Natural killer cell (primary cell): ENCODE measurements at regions not wholly inside any gene's neighbourhood (a gene's known extent, or its start where the extent isn't known, plus 50 kb on each side); places are given as distances from the start of the nearest gene placed in this dataset.
"Not testable (repeated sequence)": the region's sequence is repeated elsewhere in the genome, so short reads cannot be mapped to it uniquely, and the experiment has no call there.

Experiments used
- ATAC-seq, 3 donors: fragments of 150-1000 bp in 2 of 3; fragments of 200-7000 bp in 1 of 3; cut with Tn5 transposase; 1 replicate in 1 of 3; 2 replicates in 2 of 3; pipeline ENCODE4 v1.10.0; 2021; ENCODE audit warnings: mild to moderate bottlenecking in 2 of 3, moderate library complexity in 2 of 3
- DNase-seq, 2 donors: peaks; one replicate each; pipeline versions ENCODE4 v3.0.0 to v3.0.0-alpha.2; 2013 to 2021; ENCODE audit warnings: mixed read lengths in 1 of 2
- H3K27ac ChIP-seq: one replicate; pipeline ENCODE4 v1.5.1; 2013; ENCODE audit warnings: mild to moderate bottlenecking, low read length
- H3K27me3 ChIP-seq: one replicate; pipeline ENCODE4 v1.6.1; 2013; ENCODE audit warnings: low read length; ENCODE audit not compliant: control insufficient read depth, insufficient read depth
- H3K36me3 ChIP-seq: one replicate; pipeline ENCODE4 v1.6.1; 2013; ENCODE audit warnings: low read length; ENCODE audit not compliant: control insufficient read depth, insufficient read depth
- H3K4me1 ChIP-seq: one replicate; pipeline ENCODE4 v1.6.1; 2013; ENCODE audit warnings: low read length; ENCODE audit not compliant: control insufficient read depth, insufficient read depth
- H3K4me3 ChIP-seq: one replicate; pipeline ENCODE4 v1.5.1; 2013; ENCODE audit warnings: low read length
- H3K9me3 ChIP-seq: one replicate; pipeline ENCODE4 v1.6.1; 2013; ENCODE audit warnings: low read length; ENCODE audit not compliant: control insufficient read depth, insufficient read depth
- H3K27ac Mint-ChIP-seq, 2 donors: one replicate each; pipeline ENCODE4 v1.8.0; 2022; ENCODE audit warnings: mild to moderate bottlenecking in 2 of 2, mixed read lengths in 2 of 2, moderate library complexity in 1 of 2
- H3K27me3 Mint-ChIP-seq, 2 donors: one replicate each; pipeline ENCODE4 v1.8.0; 2022; ENCODE audit warnings: low read depth in 2 of 2, mixed read lengths in 2 of 2
- H3K36me3 Mint-ChIP-seq: one replicate; pipeline ENCODE4 v1.8.0; 2022; ENCODE audit warnings: mixed read lengths
- H3K4me1 Mint-ChIP-seq, 2 donors: one replicate each; pipeline ENCODE4 v1.8.0; 2022; ENCODE audit warnings: mixed read lengths in 2 of 2
- H3K4me3 Mint-ChIP-seq: one replicate; pipeline ENCODE4 v1.8.0; 2022; ENCODE audit warnings: mild to moderate bottlenecking, moderate library complexity, mixed read lengths
- H3K9me3 Mint-ChIP-seq, 2 donors: one replicate each; pipeline ENCODE4 v1.8.0; 2022; ENCODE audit warnings: mixed read lengths in 2 of 2
- WGBS: methylation state at CpG from one replicate; pipeline ENCODE4 v1.1.7; 2013; ENCODE audit warnings: missing lambda C conversion rate; ENCODE audit not compliant: insufficient coverage; 5-methylcytosine and 5-hydroxymethylcytosine counted together
- intact Hi-C: fragments of 100-400 bp; cut with micrococcal nuclease; formaldehyde crosslinking; loops from one replicate; pipeline ENCODE4 v1.14.2; 2022
- TF ChIP-seq, protein P1 (sequence below): fragments of 200-600 bp; IDR thresholded peaks from one replicate; pipeline ENCODE4 v1.8.0; 2022; ENCODE audit warnings: antibody characterized with exemption

- intact Hi-C loops = no loop called here
- TF ChIP-seq, protein P1, sequence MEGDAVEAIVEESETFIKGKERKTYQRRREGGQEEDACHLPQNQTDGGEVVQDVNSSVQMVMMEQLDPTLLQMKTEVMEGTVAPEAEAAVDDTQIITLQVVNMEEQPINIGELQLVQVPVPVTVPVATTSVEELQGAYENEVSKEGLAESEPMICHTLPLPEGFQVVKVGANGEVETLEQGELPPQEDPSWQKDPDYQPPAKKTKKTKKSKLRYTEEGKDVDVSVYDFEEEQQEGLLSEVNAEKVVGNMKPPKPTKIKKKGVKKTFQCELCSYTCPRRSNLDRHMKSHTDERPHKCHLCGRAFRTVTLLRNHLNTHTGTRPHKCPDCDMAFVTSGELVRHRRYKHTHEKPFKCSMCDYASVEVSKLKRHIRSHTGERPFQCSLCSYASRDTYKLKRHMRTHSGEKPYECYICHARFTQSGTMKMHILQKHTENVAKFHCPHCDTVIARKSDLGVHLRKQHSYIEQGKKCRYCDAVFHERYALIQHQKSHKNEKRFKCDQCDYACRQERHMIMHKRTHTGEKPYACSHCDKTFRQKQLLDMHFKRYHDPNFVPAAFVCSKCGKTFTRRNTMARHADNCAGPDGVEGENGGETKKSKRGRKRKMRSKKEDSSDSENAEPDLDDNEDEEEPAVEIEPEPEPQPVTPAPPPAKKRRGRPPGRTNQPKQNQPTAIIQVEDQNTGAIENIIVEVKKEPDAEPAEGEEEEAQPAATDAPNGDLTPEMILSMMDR = no peak
- Mint-ChIP-seq H3K4me3 (no peak overlapping the region), H3K27ac (no peak overlapping the region), H3K4me1 (no peaks in the 10 kb centered on the region), H3K27me3 (no peaks in the 10 kb centered on the region), H3K9me3 (peaks cover 10 to 17% of the 10 kb centered on the region in 2 donors), H3K36me3 (peaks cover 8% of the 10 kb centered on the region)
- Histone ChIP-seq H3K36me3 (no peaks in the 10 kb centered on the region), H3K4me1 (no peaks in the 10 kb centered on the region), H3K27ac (no peak overlapping the region), H3K4me3 (no peak overlapping the region), H3K9me3 (peaks cover 12% of the 10 kb centered on the region), H3K27me3 (no peaks in the 10 kb centered on the region)
- 77% methylated on average over 3 of the region's 3 CpGs for WGBS
- ATAC-seq (no peak), DNase-seq (no peak)
Measured at GRCh38 chr4:179059396-179059795, 1617.2 kb upstream of the AGA start.

DNA sequence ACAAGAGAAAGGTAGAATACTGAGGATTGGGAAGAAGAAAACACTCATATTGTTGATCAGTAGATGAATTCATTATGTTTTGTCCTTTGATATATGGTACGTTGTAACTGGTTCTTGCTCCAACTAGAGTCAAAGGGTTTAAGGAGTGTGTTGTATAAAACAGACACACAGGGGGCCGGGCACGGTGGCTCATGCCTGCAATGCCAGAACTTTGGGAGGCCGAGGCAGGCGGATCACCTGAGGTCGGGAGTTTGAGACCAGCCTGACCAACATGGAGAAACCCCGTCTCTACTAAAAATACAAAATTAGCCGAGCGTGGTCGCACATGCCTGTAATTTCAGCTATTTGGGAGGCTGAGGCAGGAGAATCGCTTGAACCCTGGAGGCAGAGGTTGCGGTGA is 1624.0 kb upstream of the AGA start:
- intact Hi-C loops, H3K36me3 Mint-ChIP-seq, H3K4me1 ChIP-seq, DNase-seq, H3K27ac ChIP-seq, H3K4me1 Mint-ChIP-seq, H3K36me3 ChIP-seq, H3K27ac Mint-ChIP-seq, H3K27me3 Mint-ChIP-seq, H3K4me3 Mint-ChIP-seq, H3K9me3 ChIP-seq, ATAC-seq, H3K27me3 ChIP-seq, H3K4me3 ChIP-seq: not testable (repeated sequence)
- 86% methylated on average over 12 of the region's 12 CpGs for WGBS
- peaks cover 12 to 21% of the 10 kb centered on the region in 2 donors for H3K9me3 Mint-ChIP-seq

DNA sequence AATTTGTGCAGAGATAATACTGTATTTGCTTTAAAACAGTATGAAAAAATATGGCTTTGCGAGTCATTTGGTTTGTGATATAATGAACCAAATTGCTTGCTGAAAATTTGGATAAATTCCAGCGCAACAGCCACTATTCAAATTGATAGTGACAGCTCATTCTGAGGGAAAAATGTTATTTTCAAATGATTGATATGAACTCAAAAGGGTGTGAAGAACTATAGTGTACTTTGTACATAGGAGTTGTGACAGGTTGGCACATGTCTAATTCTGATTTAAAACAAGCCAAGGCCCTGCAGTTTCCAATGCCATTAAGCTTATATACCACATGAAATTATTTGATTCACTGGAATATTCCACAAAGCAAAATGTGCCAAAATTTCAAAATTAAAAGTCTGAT is 1628.9 kb upstream of the AGA start:
- no peak overlapping the region for H3K27ac Mint-ChIP-seq
- 88% methylated on average over 2 of the region's 2 CpGs for WGBS
- Histone ChIP-seq H3K9me3 (no peaks in the 10 kb centered on the region), H3K4me3 (no peak overlapping the region), H3K36me3 (no peaks in the 10 kb centered on the region), H3K27me3 (no peaks in the 10 kb centered on the region), H3K4me1 (no peaks in the 10 kb centered on the region), H3K27ac (no peak overlapping the region)
- no peak for ATAC-seq
- H3K4me1 Mint-ChIP-seq = no peaks in the 10 kb centered on the region
- no peaks in the 10 kb centered on the region for H3K27me3 Mint-ChIP-seq
- peaks cover 7% of the 10 kb centered on the region for H3K36me3 Mint-ChIP-seq
- no peak overlapping the region for H3K4me3 Mint-ChIP-seq
- TF ChIP-seq, protein P1 = no peak
- DNase-seq = no peak
- peaks cover 9 to 11% of the 10 kb centered on the region in 2 donors for H3K9me3 Mint-ChIP-seq
- intact Hi-C loops = no loop called here

DNA sequence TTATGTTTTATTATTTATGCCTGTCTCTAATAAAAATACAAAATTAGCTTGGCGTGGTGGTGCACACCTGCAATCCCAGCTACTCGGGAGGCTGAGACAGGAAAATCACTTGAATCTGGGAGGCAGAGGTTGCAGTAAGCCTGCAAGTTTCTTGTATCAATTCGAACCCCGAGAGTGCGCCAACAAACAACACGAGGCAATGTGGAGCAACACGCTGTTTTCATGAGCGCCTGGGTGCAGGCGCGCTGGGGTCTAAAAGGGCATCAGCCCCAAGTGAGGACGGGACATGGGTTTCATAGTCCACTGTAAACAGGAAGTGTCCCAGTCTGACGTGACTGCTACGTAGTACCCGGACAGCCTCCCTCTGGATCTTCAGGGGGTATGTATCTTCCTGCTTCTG is 1634.6 kb upstream of the AGA start:
- no peak overlapping the region for H3K4me3 Mint-ChIP-seq
- H3K27me3 Mint-ChIP-seq = no peaks in the 10 kb centered on the region
- H3K9me3 Mint-ChIP-seq = peaks cover 9 to 11% of the 10 kb centered on the region in 2 donors
- TF ChIP-seq, protein P1 = no peak
- ATAC-seq = no peak
- H3K4me1 ChIP-seq = no peaks in the 10 kb centered on the region
- no peaks in the 10 kb centered on the region for H3K4me1 Mint-ChIP-seq
- intact Hi-C loops = no loop called here
- peaks cover 6% of the 10 kb centered on the region for H3K9me3 ChIP-seq
- peaks cover 7% of the 10 kb centered on the region for H3K36me3 Mint-ChIP-seq
- 91% methylated on average over 14 of the region's 14 CpGs for WGBS
- no peak overlapping the region for H3K27ac Mint-ChIP-seq
- no peak overlapping the region for H3K27ac ChIP-seq
- no peak for DNase-seq
- no peaks in the 10 kb centered on the region for H3K36me3 ChIP-seq
- H3K4me3 ChIP-seq = no peak overlapping the region
- H3K27me3 ChIP-seq = no peaks in the 10 kb centered on the region
